ENCODE measurements at regions not wholly inside any gene's neighbourhood (a gene's known extent, or its start where the extent isn't known, plus 50 kb on each side); places are given as distances from the start of the nearest gene placed in this dataset.

DNA sequence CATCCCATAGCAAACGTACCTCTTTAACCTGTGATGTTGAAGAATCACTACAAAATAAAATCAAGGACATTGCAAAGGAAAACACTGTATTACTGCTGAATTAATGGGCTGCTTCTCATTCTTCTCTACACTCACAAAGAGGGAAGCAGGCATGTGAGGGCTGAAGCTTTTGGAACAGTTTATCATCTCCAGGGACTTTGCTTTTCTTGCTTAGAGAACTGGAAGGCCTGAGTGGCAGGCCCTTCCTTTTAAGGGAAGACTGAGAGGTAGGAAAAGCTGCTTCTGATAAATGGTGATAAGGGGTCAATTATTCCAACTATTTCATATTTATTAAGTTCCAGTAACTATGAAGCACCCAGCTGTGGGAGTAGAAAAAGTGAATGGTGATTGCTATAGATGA is 649.6 kb downstream of the NTRK3 start:
- TF ChIP-seq EZH2 (IDR thresholded peaks at IDR 0.05) (no peak), EZH2phosphoT487 (IDR thresholded peaks at IDR 0.05) (no peak)
- TF ChIP-seq, protein P1, sequence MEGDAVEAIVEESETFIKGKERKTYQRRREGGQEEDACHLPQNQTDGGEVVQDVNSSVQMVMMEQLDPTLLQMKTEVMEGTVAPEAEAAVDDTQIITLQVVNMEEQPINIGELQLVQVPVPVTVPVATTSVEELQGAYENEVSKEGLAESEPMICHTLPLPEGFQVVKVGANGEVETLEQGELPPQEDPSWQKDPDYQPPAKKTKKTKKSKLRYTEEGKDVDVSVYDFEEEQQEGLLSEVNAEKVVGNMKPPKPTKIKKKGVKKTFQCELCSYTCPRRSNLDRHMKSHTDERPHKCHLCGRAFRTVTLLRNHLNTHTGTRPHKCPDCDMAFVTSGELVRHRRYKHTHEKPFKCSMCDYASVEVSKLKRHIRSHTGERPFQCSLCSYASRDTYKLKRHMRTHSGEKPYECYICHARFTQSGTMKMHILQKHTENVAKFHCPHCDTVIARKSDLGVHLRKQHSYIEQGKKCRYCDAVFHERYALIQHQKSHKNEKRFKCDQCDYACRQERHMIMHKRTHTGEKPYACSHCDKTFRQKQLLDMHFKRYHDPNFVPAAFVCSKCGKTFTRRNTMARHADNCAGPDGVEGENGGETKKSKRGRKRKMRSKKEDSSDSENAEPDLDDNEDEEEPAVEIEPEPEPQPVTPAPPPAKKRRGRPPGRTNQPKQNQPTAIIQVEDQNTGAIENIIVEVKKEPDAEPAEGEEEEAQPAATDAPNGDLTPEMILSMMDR (IDR thresholded peaks at IDR 0.05): no peak
- no peaks in the 10 kb centered on the region for H3K36me3 Mint-ChIP-seq
- H3K27me3 Mint-ChIP-seq (ENCODE audit: insufficient read depth, low read depth): peaks cover 4% of the 10 kb centered on the region

DNA sequence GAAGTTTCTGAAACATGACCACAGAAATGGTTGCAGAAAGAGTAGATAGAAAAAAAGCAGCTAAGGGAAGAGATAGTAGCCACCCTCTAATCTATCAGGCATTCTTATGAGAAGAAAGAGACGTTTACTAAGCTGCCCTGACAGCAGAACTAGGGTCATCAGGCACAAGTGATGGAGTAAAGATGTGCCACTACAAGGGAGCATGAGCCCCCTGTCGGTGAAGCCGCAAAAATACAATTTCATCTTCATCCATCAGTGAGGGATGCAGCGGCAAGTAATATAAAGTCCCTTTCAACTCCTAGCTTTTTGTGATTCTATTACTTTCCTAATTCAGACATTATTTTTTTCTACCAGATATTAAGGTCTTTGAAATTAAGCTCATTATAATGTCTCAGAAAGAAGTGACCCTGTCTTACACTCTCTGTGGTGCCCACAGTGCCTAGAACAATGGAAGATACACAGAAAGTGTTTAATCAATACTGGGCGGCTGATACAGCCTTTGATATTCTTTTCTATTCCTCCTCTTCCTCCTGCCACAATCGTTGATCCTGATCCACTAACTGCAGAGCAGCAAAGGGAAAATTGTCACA is 651.6 kb downstream of the NTRK3 start:
- H3K4me3 Mint-ChIP-seq: no peak overlapping the region
- no peaks in the 10 kb centered on the region for H3K9me3 Mint-ChIP-seq
- no peak overlapping the region for H3K9ac ChIP-seq
- peaks cover 11% of the 10 kb centered on the region for H3K4me1 Mint-ChIP-seq
- H4K20me1 ChIP-seq (ENCODE audit: low read depth): no peaks in the 10 kb centered on the region
- H3K9me3 ChIP-seq (ENCODE audit: low read depth): no peaks in the 10 kb centered on the region
- no peaks in the 10 kb centered on the region for H3K36me3 ChIP-seq
- H3K79me2 ChIP-seq (ENCODE audit: low read depth): no peaks in the 10 kb centered on the region
- no peaks in the 10 kb centered on the region for H3F3A ChIP-seq (ENCODE audit: low read depth)
- H3K4me2 ChIP-seq: no peak overlapping the region
- no peaks in the 10 kb centered on the region for H3K27me3 ChIP-seq
- no peak overlapping the region for H3K27ac Mint-ChIP-seq
- no peak overlapping the region for H2AFZ ChIP-seq (replicated peaks)
- TF ChIP-seq, protein P1 (IDR thresholded peaks at IDR 0.05): peak; percentile 78
- no peak for TF ChIP-seq EZH2 (IDR thresholded peaks at IDR 0.05)
- H3K4me1 ChIP-seq: no peaks in the 10 kb centered on the region
- no peak overlapping the region for H3K27ac ChIP-seq
- peaks cover 2% of the 10 kb centered on the region for H3K27me3 Mint-ChIP-seq (ENCODE audit: insufficient read depth, low read depth)
- H3K4me3 ChIP-seq: no peak overlapping the region
- H3K36me3 Mint-ChIP-seq: no peaks in the 10 kb centered on the region
- peak; percentile 65 for DNase-seq (ENCODE audit: low spot score)

More for the DNA sequence above, 649.6 kb downstream of the NTRK3 start:
- H3K36me3 ChIP-seq: no peaks in the 10 kb centered on the region
- H3K4me1 ChIP-seq: no peaks in the 10 kb centered on the region
- no peak overlapping the region for H3K4me2 ChIP-seq
- H4K20me1 ChIP-seq (ENCODE audit: low read depth): no peaks in the 10 kb centered on the region
- no peak overlapping the region for H2AFZ ChIP-seq (replicated peaks)
- no peak overlapping the region for H3K4me3 ChIP-seq
- no peaks in the 10 kb centered on the region for H3K27me3 ChIP-seq
- H3K9me3 ChIP-seq (ENCODE audit: low read depth): no peaks in the 10 kb centered on the region
- no peak overlapping the region for H3K27ac ChIP-seq
- Mint-ChIP-seq H3K4me3 (no peak overlapping the region), H3K4me1 (peaks cover 12% of the 10 kb centered on the region), H3K27ac (no peak overlapping the region), H3K9me3 (no peaks in the 10 kb centered on the region)
- H3K9ac ChIP-seq: no peak overlapping the region
- no peaks in the 10 kb centered on the region for H3F3A ChIP-seq (ENCODE audit: low read depth)
- H3K79me2 ChIP-seq (ENCODE audit: low read depth): no peaks in the 10 kb centered on the region
- DNase-seq (ENCODE audit: low spot score): no peak

DNA sequence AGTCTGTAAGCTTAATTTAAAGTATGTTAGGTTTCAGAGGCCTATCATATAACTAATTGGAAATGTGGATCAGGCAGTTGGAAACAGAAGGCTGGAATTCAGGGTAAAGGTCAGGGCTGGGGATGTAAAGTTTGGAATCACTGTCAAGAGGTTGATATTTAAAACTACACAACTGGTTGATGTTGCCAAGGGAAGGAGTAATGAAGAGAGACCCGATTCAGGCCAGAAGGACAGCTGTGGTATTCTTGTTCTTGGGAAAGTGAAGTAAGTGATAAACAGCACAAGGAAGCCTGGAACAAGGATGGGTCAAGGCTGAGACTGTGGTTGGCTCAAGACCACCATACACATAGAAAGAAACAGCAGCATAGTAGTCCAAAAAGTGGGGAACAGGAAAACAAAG is 654.2 kb downstream of the NTRK3 start:
- Histone ChIP-seq H3K27me3 (no peaks in the 10 kb centered on the region), H4K20me1 (ENCODE audit: low read depth) (no peaks in the 10 kb centered on the region), H3K9me3 (ENCODE audit: low read depth) (no peaks in the 10 kb centered on the region), H3K4me3 (no peak overlapping the region), H3K79me2 (ENCODE audit: low read depth) (no peaks in the 10 kb centered on the region), H3K4me1 (no peaks in the 10 kb centered on the region), H3K9ac (no peak overlapping the region), H3F3A (ENCODE audit: low read depth) (no peaks in the 10 kb centered on the region), H3K36me3 (no peaks in the 10 kb centered on the region), H3K4me2 (no peak overlapping the region), H3K27ac (no peak overlapping the region), H2AFZ (replicated peaks) (no peak overlapping the region)
- no peak for DNase-seq (ENCODE audit: low spot score)
- TF ChIP-seq, protein P1 (IDR thresholded peaks at IDR 0.05): no peak
- TF ChIP-seq EZH2 (IDR thresholded peaks at IDR 0.05) (no peak), EZH2phosphoT487 (IDR thresholded peaks at IDR 0.05) (no peak)
- no peaks in the 10 kb centered on the region for H3K36me3 Mint-ChIP-seq
- H3K4me3 Mint-ChIP-seq: no peak overlapping the region
- no peaks in the 10 kb centered on the region for H3K4me1 Mint-ChIP-seq
- no peak overlapping the region for H3K27ac Mint-ChIP-seq
- no peaks in the 10 kb centered on the region for H3K9me3 Mint-ChIP-seq
- peaks cover under 1% of the 10 kb centered on the region for H3K27me3 Mint-ChIP-seq (ENCODE audit: insufficient read depth, low read depth)

All from neural progenitor cell (in vitro differentiated cells).